ENCODE measurements at regions not wholly inside any gene's neighbourhood (a gene's known extent, or its start where the extent isn't known, plus 50 kb on each side); places are given as distances from the start of the nearest gene placed in this dataset.

DNA sequence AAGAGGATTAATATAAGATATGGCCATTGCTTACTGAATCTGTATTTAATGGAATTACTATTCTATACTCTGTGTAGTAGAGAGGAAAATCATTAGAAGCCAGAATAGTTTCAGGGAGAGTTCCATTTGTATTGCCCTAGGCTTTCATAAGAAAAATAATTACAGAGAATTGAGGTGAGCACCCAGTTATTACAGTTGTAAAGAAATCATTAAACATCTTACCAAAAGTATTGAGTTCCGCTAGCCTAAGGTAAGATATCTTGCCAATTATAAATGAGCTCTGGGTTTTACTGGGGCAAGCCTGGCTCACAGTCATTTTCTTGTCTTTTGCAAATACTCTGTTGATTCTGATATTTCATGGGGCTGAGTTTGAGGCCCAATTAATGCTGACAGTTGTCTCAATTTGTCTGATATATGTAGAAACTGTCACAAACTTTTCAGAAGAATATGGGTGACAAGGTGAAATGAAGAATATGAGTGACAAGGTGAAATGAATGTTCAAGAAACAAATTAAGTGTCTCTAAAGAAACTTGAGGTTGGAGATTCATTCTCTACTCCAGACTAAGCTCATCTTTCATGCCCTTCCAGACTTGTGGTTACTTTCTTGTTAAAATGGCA, 127.8 kb downstream of the PTGER3 start:
- H3K27ac ChIP-seq: no peak overlapping the region
- intact Hi-C loops (cut with DNase I): no loop called here
- H3K4me1 ChIP-seq: peaks cover 0 to 12% (median 7%) of the 10 kb centered on the region in 4 donors
- H3K36me3 ChIP-seq: no peaks in the 10 kb centered on the region
- 94 to 96% methylated on average over 1 of the region's 1 CpG for whole genome bisulfite sequencing, 2 donors
- H3K4me3 ChIP-seq: no peak overlapping the region
- TF ChIP-seq EP300 (IDR thresholded peaks at IDR 0.05): no peak
- TF ChIP-seq POLR2A (IDR thresholded peaks at IDR 0.05): no peak
- TF ChIP-seq POLR2AphosphoS5 (IDR thresholded peaks at IDR 0.05): no peak
- TF ChIP-seq, protein P1, sequence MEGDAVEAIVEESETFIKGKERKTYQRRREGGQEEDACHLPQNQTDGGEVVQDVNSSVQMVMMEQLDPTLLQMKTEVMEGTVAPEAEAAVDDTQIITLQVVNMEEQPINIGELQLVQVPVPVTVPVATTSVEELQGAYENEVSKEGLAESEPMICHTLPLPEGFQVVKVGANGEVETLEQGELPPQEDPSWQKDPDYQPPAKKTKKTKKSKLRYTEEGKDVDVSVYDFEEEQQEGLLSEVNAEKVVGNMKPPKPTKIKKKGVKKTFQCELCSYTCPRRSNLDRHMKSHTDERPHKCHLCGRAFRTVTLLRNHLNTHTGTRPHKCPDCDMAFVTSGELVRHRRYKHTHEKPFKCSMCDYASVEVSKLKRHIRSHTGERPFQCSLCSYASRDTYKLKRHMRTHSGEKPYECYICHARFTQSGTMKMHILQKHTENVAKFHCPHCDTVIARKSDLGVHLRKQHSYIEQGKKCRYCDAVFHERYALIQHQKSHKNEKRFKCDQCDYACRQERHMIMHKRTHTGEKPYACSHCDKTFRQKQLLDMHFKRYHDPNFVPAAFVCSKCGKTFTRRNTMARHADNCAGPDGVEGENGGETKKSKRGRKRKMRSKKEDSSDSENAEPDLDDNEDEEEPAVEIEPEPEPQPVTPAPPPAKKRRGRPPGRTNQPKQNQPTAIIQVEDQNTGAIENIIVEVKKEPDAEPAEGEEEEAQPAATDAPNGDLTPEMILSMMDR (IDR thresholded peaks at IDR 0.05): no peak
- DNase-seq: no peak
- H3K27me3 ChIP-seq: no peaks in the 10 kb centered on the region
- H3K9me3 ChIP-seq: no peaks in the 10 kb centered on the region

Data from sigmoid colon (tissue), 6 donors.